HG03135 (cell line): ENCODE measurements at regions not wholly inside any gene's neighbourhood (a gene's known extent, or its start where the extent isn't known, plus 50 kb on each side); places are given as distances from the start of the nearest gene placed in this dataset.

Experiments
- ATAC-seq: cut with Tn5 transposase; IDR thresholded peaks from one replicate; pipeline ENCODE4 v1.9.1; 2021; ENCODE audit warnings: mild to moderate bottlenecking, moderate library complexity; ENCODE audit not compliant: unreplicated experiment

DNA sequence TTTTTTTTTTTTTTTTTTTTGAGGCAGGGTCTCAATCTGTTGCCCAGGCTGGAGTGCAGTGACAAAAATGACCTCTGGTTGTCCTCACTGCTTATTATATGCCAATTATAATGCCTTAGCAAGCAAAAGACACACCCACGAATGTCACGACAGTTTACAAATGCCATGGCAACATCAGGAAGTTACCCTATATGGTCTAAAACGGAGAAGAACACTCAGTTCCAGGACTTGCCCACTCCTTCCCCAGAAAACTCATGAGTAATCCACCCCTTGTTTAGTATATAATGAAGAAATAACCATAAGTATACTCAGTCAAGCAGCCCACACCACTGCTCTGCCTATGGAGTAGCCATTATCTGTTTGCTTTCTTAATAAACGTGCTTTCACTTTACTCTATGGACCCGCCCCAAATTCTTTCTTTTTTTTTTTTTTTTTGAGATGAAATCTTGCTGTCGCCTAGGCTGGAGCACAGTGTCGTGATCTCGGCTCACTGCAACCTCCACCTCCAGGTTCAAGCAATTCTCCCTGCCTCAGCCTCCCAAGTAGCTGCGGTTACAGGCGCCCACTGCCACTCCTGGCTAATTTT is 106.2 kb downstream of the SMIM20 start:
- no peak for ATAC-seq

DNA sequence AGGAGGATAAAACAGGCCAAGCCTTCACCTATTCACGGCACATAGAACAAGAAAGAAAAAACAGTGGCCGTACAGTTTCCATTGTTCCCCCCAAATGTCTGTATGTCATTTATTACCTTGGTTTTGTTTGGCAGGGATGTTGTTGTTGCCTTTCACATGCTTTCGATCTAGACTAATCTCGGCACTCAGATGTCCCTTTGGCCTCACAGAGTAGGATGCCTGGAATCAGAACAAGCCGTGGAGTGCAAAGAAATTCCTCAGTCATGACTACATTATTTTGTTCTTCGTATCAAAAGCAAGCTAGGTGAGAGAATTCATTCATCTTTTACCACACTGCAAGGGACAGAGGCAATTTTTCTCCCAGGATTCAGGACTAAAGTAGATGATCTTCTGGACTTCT is 106.9 kb downstream of the SMIM20 start:
- ATAC-seq: no peak

DNA sequence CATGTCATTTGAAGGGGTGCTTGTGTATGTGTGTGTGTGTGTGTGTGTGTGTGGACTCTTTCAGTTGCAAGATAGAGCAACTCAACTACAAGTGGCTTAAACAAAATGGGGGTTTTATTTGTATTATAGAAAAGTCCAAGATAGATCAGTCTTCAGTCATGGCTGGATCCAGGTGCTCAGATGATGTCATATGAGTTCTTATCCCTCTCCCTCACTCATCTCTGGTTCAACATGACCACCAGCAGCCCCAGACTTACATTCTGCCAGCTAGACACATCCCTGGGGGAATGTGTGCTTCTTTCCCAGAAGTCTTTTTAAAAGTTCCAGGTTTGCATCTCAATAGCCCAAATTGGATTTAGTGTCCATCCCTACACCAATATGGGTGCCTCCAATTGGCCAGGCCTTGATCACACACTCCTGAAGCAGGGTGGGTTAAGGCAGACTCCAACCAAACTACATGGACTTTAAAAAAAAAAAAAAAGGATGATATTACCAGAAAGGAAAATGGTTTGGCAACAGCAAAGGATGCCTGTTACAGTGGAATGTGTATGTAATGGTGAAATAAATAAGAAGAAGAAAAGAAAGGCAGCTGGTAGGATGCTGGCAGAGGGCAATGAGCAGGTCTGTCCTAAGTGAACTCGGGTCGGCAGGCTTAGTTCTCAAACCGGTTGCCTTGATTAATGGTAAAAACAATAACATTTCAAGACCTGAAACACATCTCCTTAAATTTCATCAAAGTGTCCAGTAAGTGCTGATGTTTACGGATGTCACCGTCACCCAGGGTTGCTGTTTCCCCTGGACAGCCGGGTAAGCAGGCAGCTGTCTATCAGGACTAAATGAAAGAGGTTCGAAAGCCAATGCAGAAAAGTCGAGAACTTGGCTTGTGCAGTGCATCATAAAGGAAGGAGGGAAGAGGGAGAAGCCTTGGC is 107.7 kb downstream of the SMIM20 start:
- ATAC-seq: no peak

DNA sequence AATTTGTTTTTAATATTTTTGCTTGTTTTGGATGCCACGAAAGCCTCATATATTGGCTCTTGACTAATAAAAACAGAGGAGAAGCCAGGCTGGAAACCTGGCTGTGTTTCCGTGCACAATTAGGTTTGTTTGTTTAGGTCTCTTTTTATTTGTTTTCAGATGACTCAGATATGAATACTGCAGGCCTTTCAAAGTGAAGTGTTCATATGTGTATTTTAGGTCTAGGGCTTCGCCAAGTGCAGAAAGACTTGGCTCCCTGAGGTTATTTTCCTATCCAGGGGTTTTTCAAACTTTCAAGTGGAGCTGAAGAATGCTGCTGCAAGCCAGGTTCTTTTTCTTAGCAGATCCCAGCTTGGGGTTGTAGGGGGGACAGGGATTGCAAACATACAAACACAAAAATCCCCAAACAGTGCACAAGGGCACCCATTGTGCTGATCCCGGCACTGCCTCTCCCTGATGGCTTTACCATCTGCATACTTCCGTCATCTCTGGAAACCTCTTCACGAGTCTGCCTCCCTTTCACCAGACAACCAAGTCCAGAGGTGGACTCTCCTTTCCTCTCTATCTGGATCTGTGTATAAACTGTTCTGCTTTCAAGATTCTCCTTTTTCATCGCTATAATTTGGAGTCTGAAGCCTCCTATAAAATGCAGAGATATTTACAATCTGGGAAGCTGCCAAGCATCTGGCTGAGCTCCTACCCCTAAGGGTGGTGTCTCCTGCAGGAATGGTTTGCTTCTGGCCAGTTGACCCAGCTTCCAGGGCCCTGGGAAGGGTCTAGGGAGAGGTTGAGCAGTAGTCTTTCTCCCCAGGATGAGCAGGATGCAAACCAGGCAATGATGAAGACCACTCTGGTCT is 108.6 kb downstream of the SMIM20 start:
- no peak for ATAC-seq

DNA sequence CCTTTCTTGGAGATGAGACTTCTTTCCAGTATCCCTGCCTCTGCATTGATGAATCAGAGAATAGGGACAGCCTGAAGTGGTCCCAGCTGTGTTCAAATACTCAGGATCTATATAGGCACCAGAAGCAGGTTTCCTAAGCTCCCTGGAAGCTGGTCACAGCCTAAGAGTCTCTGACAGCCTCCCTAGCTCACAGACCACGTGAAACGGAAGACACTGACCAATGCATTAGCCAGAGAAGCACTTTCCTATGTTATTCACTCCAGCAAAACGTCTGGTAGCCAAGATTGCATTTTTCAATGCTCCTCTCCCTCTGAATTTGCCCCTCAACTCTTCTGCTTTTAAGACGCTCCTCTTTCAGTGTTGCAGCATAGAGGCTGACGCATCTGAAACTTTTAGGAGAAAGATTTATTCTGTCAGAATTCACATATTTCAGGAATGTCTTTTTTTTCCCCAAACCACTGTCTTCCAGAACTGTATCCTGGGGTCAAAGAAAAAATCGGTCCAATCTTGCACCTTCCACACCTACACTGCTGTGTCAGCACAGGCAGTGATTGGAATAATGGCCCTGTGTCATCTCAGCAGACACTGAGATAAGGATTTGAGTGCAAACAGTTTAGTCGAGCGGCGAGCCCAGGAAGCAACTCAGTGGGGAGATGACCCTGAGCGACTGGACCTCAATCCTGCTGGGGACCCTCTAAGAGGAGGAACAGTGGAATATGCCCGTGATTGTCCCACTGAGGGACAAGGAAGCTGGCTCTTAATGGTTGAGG is 109.4 kb downstream of the SMIM20 start:
- no peak for ATAC-seq

- no peak for ATAC-seq
Measured at GRCh38 chr4:26024079-26024478, 110.1 kb downstream of the SMIM20 start.

DNA sequence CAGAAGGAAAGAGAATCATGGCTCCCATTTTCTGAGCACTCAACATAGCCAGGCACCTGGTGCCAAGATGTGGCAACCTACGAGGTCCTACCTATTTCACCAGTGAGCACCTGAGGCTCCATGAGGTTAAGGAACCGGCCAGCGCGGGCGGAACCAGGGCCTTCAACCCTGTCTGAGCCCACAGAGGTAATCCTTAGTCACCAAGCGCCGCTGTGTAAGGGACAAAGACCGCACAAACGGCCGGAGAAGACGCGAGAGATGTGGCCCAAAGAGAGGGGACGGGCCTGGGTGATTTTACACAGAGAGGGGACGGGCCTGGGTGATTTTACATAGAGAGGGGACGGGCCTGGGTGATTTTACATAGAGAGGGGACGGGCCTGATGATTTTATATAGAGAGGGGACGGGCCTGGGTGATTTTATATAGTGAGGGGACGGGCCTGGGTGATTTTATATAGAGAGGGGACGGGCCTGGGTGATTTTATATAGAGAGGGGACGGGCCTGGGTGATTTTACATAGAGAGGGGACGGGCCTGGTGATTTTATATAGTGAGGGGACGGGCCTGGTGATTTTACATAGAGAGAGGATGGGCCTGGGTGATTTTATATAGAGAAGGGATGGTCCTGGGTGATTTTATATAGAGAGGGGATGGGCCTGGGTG is 114.2 kb downstream of the SMIM20 start:
- no peak for ATAC-seq

DNA sequence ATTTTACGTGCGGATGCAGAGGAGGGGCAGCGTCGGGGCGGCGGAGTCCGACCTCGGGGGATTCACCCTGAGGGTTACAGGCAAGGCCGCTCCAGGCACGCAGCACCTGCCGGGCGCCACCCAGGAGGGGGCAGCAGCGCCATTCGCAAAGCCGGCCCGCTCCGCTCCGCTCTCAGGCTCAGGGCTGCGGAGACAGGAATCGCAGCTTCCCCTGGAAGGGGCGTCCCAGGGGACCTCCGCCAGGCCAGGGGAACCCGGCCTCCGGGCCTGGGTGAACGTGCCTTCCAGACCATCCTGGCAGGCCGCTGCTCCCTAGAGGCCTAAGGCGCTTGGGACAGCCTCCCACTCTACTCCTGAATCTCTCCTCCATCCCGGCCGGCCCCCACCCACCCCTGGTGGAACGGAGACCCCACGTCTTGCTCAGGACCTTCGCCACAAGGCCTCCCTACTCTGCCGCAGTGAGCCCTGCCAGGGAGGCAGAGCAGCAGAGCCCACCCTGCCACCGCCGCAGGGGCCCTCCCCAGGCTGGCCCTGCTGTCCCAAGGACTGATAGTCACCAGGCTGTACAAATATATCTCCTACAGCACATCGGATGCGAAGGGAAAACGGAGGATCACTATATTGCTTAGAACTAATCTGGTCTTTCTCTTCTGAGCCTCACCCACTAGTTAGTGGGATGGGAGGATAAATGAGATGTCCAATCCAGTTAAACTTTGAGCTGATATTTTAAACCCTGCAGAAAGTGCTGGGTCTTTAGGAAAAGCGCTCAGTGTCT is 115.0 kb downstream of the SMIM20 start:
- ATAC-seq: peak; percentile 93

- no peak for ATAC-seq
Measured at GRCh38 chr4:26029568-26030131, 115.6 kb downstream of the SMIM20 start.

GRCh38 chr4:26030260-26030667 is 116.2 kb downstream of the SMIM20 start:
- no peak for ATAC-seq

- no peak for ATAC-seq
Measured at GRCh38 chr4:26030780-26031179, 116.8 kb downstream of the SMIM20 start.

- no peak for ATAC-seq
Measured at GRCh38 chr4:26031704-26032103, 117.7 kb downstream of the SMIM20 start.

GRCh38 chr4:26032142-26032541 is 118.1 kb downstream of the SMIM20 start:
- no peak for ATAC-seq

DNA sequence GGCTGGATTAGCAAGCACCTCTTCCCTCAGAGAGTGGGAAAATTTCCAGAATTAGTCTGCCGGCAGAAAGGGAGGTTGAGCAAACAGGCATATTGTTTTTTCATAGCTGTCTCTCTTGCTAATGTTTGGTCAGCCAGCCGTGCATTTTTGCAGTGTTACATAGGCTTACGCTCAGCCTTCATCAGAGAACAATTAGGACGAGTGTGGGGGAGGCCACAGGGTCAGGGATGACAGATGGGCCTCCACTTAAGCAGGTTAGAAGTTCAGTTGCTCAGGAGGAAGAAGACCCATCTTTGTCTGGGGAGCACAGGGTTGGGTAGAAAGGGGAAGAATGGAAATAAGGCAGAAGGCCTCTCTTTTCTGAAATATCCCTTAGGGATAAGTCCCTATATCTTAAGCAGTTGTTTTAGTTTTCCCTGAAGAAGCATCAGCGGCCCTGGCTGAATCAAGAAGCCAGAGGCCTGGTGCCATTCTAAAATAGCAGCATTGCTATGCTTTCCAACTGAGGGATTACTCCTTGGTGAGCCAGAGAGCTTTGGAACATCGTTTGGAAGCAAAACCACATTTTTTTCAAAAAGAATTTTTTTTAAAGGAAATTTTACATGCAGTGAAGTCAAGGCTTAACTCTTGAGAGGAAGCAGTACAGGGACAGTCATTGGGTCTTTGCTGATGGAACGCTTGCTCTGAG is 118.8 kb downstream of the SMIM20 start:
- ATAC-seq: no peak

DNA sequence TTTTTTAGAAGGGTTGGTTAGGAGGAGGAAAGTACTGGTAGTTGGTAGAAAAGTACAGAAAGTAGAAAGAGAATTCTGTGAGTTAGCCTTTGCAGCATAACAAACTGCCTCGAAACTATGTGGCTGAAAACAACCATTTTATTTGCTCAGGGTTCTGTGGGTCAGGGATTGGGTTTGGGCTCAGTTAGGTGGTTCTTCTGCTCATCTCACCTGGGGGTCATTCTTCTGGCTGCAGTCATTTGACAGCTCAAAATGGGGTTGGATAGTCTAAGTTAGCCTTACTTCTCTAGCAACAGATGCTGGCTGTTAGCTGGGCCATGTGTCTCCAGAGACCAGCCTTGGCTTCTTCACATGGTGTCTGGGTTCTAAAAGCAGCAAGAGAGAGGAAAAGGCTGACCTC is 119.4 kb downstream of the SMIM20 start:
- no peak for ATAC-seq

GRCh38 chr4:26034849-26035248 is 120.8 kb downstream of the SMIM20 start:
- no peak for ATAC-seq

DNA sequence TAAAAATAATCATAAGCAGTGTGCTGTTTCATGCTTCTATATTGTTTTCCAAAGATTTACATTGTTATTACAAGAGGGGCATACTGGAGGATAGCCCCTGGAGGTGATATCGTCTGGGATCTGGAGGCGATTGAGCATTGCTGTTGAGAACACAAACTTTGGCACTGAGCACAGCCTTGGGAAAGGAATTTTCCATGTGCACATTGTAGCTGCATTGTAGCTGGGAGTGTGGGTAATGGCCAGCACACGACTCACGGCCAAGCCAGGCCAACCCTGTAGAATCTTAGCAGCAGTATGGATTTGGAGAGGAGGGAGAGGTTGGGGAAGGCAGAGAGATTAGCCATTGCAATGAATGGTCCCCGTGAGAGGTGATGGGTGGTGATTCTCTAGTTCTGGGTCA is 121.9 kb downstream of the SMIM20 start:
- no peak for ATAC-seq

GRCh38 chr4:26039639-26040359 is 125.8 kb downstream of the SMIM20 start:
- ATAC-seq: no peak
